Neural progenitor cell (in vitro differentiated cells): ENCODE measurements at regions not wholly inside any gene's neighbourhood (a gene's known extent, or its start where the extent isn't known, plus 50 kb on each side); places are given as distances from the start of the nearest gene placed in this dataset.

ENCODE experiments used
- DNase-seq: peaks from one replicate; pipeline ENCODE4 v3.0.0-alpha.2; 2016; ENCODE audit warnings: low spot score
- H2AFZ ChIP-seq: fragments of 200-600 bp; sonication (generic); replicated peaks from 2 replicates; pipeline ENCODE4 v1.6.1; 2016; ENCODE audit warnings: antibody characterized with exemption
- H3F3A ChIP-seq: fragments of 200-600 bp; sonication (generic); 2 replicates; pipeline ENCODE4 v1.6.1; 2016; ENCODE audit warnings: antibody characterized with exemption, low read depth
- H3K27ac ChIP-seq: fragments of 200-600 bp; sonication (generic); 2 replicates; pipeline ENCODE4 v1.5.1; 2016; ENCODE audit warnings: mild to moderate bottlenecking
- H3K27me3 ChIP-seq: fragments of 200-600 bp; sonication (generic); 2 replicates; pipeline ENCODE4 v1.6.1; 2016; ENCODE audit warnings: mild to moderate bottlenecking, moderate library complexity
- H3K36me3 ChIP-seq: fragments of 200-600 bp; sonication (generic); 2 replicates; pipeline ENCODE4 v1.5.1; 2016
- H3K4me1 ChIP-seq: fragments of 200-600 bp; sonication (generic); 2 replicates; pipeline ENCODE4 v1.6.1; 2016; ENCODE audit warnings: mixed run types
- H3K4me2 ChIP-seq: fragments of 200-600 bp; sonication (generic); 2 replicates; pipeline ENCODE4 v1.6.1; 2016
- H3K4me3 ChIP-seq: fragments of 200-600 bp; sonication (generic); 2 replicates; pipeline ENCODE4 v1.5.1; 2016
- H3K79me2 ChIP-seq: fragments of 200-600 bp; sonication (generic); 2 replicates; pipeline ENCODE4 v1.6.1; 2016; ENCODE audit warnings: low read depth
- H3K9ac ChIP-seq: fragments of 200-600 bp; sonication (generic); 2 replicates; pipeline ENCODE4 v1.6.1; 2016
- H3K9me3 ChIP-seq: fragments of 200-600 bp; sonication (generic); 2 replicates; pipeline ENCODE4 v1.5.1; 2016; ENCODE audit warnings: low read depth
- H4K20me1 ChIP-seq: fragments of 200-600 bp; sonication (generic); 2 replicates; pipeline ENCODE4 v1.6.1; 2016; ENCODE audit warnings: low read depth
- H3K27ac Mint-ChIP-seq: 3 replicates; pipeline ENCODE4 v1.8.0; 2021; ENCODE audit warnings: mixed read lengths
- H3K27me3 Mint-ChIP-seq: 2 replicates; pipeline ENCODE4 v1.8.0; 2022; ENCODE audit warnings: low read depth, mild to moderate bottlenecking, inconsistent platforms, moderate library complexity, mixed read lengths; ENCODE audit not compliant: insufficient read depth
- H3K36me3 Mint-ChIP-seq: 3 replicates; pipeline ENCODE4 v1.8.0; 2021; ENCODE audit warnings: mixed read lengths
- H3K4me1 Mint-ChIP-seq: 3 replicates; pipeline ENCODE4 v1.8.0; 2021; ENCODE audit warnings: mixed read lengths
- H3K4me3 Mint-ChIP-seq: 3 replicates; pipeline ENCODE4 v1.8.0; 2021; ENCODE audit warnings: mild to moderate bottlenecking, moderate library complexity, mixed read lengths
- H3K9me3 Mint-ChIP-seq: 3 replicates; pipeline ENCODE4 v1.8.0; 2020; ENCODE audit warnings: mixed read lengths
- EZH2 ChIP-seq: fragments of 200-600 bp; sonication (generic); IDR thresholded peaks from 2 replicates; pipeline ENCODE4 v1.6.1; 2017; ENCODE audit warnings: antibody characterized with exemption, mild to moderate bottlenecking, moderate library complexity
- EZH2phosphoT487 ChIP-seq: fragments of 200-600 bp; sonication (generic); IDR thresholded peaks from 2 replicates; pipeline ENCODE4 v1.6.1; 2017; ENCODE audit warnings: antibody characterized with exemption
- TF ChIP-seq, protein P1 (sequence below): fragments of 200-600 bp; sonication (generic); IDR thresholded peaks from 2 replicates; pipeline ENCODE4 v1.5.1; 2017; ENCODE audit warnings: antibody characterized with exemption, mild to moderate bottlenecking

DNA sequence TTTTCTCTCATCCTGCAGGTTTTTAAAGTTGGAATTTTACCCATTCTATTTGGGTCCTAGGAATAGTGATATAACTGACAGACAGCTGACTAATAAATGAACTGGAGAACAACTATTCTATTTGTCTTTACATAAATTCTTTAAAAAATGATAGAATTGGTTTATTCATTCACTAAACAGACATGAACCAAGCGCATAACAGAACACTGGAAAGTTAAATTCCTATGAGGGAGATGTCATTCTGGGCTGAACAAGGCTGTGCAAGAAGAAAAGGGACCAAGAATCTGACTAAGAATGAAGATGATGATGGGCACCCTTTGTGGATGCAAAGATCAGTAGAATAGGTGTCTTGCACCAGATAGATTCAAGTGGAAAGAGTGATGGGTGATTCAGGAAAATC lies 256.3 kb upstream of the SASH1 start:
- Mint-ChIP-seq H3K9me3 (peaks cover 23% of the 10 kb centered on the region), H3K27ac (no peak overlapping the region), H3K4me3 (no peak overlapping the region), H3K36me3 (peaks cover 10% of the 10 kb centered on the region), H3K27me3 (peaks cover 2% of the 10 kb centered on the region), H3K4me1 (peaks cover 13% of the 10 kb centered on the region)
- DNase-seq = no peak
- Histone ChIP-seq H3K79me2 (no peaks in the 10 kb centered on the region), H3K4me2 (no peak overlapping the region), H3K36me3 (no peaks in the 10 kb centered on the region), H3K27ac (no peak overlapping the region), H2AFZ (no peak overlapping the region), H3K9me3 (peaks cover 5% of the 10 kb centered on the region), H3K27me3 (no peaks in the 10 kb centered on the region), H3K4me3 (no peak overlapping the region), H3K9ac (no peak overlapping the region), H3F3A (no peaks in the 10 kb centered on the region), H3K4me1 (peaks cover 4% of the 10 kb centered on the region), H4K20me1 (no peaks in the 10 kb centered on the region)
- no peak for TF ChIP-seq EZH2phosphoT487
- no peak for TF ChIP-seq EZH2
- TF ChIP-seq, protein P1, sequence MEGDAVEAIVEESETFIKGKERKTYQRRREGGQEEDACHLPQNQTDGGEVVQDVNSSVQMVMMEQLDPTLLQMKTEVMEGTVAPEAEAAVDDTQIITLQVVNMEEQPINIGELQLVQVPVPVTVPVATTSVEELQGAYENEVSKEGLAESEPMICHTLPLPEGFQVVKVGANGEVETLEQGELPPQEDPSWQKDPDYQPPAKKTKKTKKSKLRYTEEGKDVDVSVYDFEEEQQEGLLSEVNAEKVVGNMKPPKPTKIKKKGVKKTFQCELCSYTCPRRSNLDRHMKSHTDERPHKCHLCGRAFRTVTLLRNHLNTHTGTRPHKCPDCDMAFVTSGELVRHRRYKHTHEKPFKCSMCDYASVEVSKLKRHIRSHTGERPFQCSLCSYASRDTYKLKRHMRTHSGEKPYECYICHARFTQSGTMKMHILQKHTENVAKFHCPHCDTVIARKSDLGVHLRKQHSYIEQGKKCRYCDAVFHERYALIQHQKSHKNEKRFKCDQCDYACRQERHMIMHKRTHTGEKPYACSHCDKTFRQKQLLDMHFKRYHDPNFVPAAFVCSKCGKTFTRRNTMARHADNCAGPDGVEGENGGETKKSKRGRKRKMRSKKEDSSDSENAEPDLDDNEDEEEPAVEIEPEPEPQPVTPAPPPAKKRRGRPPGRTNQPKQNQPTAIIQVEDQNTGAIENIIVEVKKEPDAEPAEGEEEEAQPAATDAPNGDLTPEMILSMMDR = no peak

DNA sequence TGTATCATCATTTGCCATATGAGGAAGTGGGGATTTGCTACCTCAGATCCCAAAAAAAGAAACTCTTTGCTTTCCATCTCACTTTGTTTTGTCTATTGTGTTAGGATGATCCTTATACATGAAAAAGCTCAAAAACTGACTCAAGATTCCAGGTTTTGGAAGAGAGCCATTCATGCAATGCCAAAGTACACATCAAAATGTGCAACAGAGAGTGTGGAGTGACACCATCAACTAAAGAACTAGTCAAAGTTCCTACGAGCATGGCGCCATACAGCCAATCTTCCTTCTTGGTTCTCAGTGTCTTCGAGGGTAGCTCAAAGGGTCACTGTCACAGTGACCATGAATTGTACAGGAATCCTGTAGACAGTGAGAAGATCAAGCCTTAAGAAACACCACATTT lies 255.8 kb upstream of the SASH1 start:
- DNase-seq = no peak
- Histone ChIP-seq H3K36me3 (no peaks in the 10 kb centered on the region), H3K9me3 (peaks cover 5% of the 10 kb centered on the region), H4K20me1 (no peaks in the 10 kb centered on the region), H3K79me2 (no peaks in the 10 kb centered on the region), H3K27me3 (no peaks in the 10 kb centered on the region), H3K9ac (no peak overlapping the region), H3K27ac (no peak overlapping the region), H3K4me2 (no peak overlapping the region), H3F3A (no peaks in the 10 kb centered on the region), H2AFZ (no peak overlapping the region), H3K4me3 (no peak overlapping the region), H3K4me1 (peaks cover 4% of the 10 kb centered on the region)
- Mint-ChIP-seq H3K36me3 (peaks cover 10% of the 10 kb centered on the region), H3K4me1 (peaks cover 11% of the 10 kb centered on the region), H3K9me3 (peaks cover 27% of the 10 kb centered on the region), H3K4me3 (no peak overlapping the region), H3K27ac (no peak overlapping the region), H3K27me3 (peaks cover 2% of the 10 kb centered on the region)
- TF ChIP-seq EZH2phosphoT487 = no peak
- no peak for TF ChIP-seq EZH2
- TF ChIP-seq, protein P1 = no peak

DNA sequence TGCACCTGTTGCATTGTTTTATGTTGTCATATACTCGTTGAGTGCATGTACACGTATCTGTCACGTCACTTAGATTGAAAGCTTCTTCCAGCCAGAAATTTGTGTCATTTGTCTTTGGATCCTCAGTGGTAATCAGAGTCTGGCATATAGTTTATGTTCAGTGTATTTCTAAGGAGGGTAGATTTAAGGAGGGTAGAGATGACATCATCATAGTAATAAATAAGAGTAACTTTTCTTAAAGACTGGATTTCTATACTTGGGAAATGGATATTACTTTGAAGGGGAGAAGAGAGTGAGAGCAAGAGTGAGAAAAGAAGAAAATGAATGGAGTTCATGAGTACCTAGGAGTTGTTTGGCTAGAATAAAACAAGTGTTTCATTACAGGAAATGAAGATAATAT lies 255.0 kb upstream of the SASH1 start:
- peaks cover 33% of the 10 kb centered on the region for H3K9me3 Mint-ChIP-seq
- H3K9me3 ChIP-seq = peaks cover 5% of the 10 kb centered on the region
- H3K27ac ChIP-seq = no peak overlapping the region
- H3K36me3 ChIP-seq = no peaks in the 10 kb centered on the region
- H3F3A ChIP-seq = no peaks in the 10 kb centered on the region
- H3K9ac ChIP-seq = no peak overlapping the region
- TF ChIP-seq, protein P1 = no peak
- TF ChIP-seq EZH2 = no peak
- TF ChIP-seq EZH2phosphoT487 = no peak
- no peaks in the 10 kb centered on the region for H4K20me1 ChIP-seq
- no peak for DNase-seq
- H3K27me3 Mint-ChIP-seq = peaks cover 2% of the 10 kb centered on the region
- H3K4me2 ChIP-seq = no peak overlapping the region
- H2AFZ ChIP-seq = no peak overlapping the region
- no peak overlapping the region for H3K4me3 Mint-ChIP-seq
- no peak overlapping the region for H3K4me3 ChIP-seq
- H3K4me1 ChIP-seq = no peaks in the 10 kb centered on the region
- H3K27me3 ChIP-seq = no peaks in the 10 kb centered on the region
- H3K4me1 Mint-ChIP-seq = peaks cover 3% of the 10 kb centered on the region
- no peaks in the 10 kb centered on the region for H3K79me2 ChIP-seq
- H3K27ac Mint-ChIP-seq = no peak overlapping the region
- peaks cover 14% of the 10 kb centered on the region for H3K36me3 Mint-ChIP-seq

DNA sequence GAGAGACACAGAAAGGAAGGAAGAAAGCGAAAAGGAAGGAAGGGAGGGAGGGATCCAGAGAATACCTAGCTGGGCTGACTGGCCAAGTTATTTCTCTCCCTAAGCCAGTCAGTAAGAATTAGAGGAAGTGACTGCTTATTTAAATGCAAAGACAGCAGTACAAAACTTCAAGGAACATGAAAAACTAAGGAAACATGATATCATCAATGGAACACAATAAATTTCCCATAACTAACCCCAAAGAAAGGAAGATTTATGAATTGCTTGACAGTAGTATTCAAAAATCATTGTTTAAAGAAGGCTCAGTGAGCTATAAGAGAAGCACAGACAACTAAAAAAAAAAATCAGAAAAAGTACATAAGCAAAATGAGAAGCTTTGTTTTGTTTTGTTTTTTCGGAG lies 252.3 kb upstream of the SASH1 start:
- H2AFZ ChIP-seq = no peak overlapping the region
- H3K9me3 Mint-ChIP-seq = peaks cover 42% of the 10 kb centered on the region
- H3K9ac ChIP-seq = no peak overlapping the region
- no peak for DNase-seq
- no peaks in the 10 kb centered on the region for H3K36me3 ChIP-seq
- H3K79me2 ChIP-seq = no peaks in the 10 kb centered on the region
- TF ChIP-seq EZH2 (no peak), EZH2phosphoT487 (no peak)
- TF ChIP-seq, protein P1 = no peak
- H3F3A ChIP-seq = no peaks in the 10 kb centered on the region
- peaks cover 14% of the 10 kb centered on the region for H3K36me3 Mint-ChIP-seq
- H3K27me3 ChIP-seq = no peaks in the 10 kb centered on the region
- no peak overlapping the region for H3K27ac ChIP-seq
- no peak overlapping the region for H3K4me3 ChIP-seq
- peaks cover 2% of the 10 kb centered on the region for H3K27me3 Mint-ChIP-seq
- peaks cover 5% of the 10 kb centered on the region for H3K9me3 ChIP-seq
- no peak overlapping the region for H3K4me2 ChIP-seq
- H3K4me1 ChIP-seq = no peaks in the 10 kb centered on the region
- H4K20me1 ChIP-seq = no peaks in the 10 kb centered on the region
- no peak overlapping the region for H3K27ac Mint-ChIP-seq
- H3K4me1 Mint-ChIP-seq = no peaks in the 10 kb centered on the region
- H3K4me3 Mint-ChIP-seq = no peak overlapping the region
